ENCODE measurements at regions not wholly inside any gene's neighbourhood (a gene's known extent, or its start where the extent isn't known, plus 50 kb on each side); places are given as distances from the start of the nearest gene placed in this dataset.
"Not testable (repeated sequence)": the region's sequence is repeated elsewhere in the genome, so short reads cannot be mapped to it uniquely, and the experiment has no call there.

GRCh38 chr10:131038056-131038455 lies 273.5 kb downstream of the TCERG1L start:
- no peak for DNase-seq

GRCh38 chr10:131041031-131041430 lies 270.5 kb downstream of the TCERG1L start:
- DNase-seq: no peak

GRCh38 chr10:131041441-131041840 lies 270.1 kb downstream of the TCERG1L start:
- no peak for DNase-seq

GRCh38 chr10:131042015-131042414 lies 269.5 kb downstream of the TCERG1L start:
- not testable (repeated sequence) for DNase-seq
